ENCODE measurements at regions not wholly inside any gene's neighbourhood (a gene's known extent, or its start where the extent isn't known, plus 50 kb on each side); places are given as distances from the start of the nearest gene placed in this dataset.

DNA sequence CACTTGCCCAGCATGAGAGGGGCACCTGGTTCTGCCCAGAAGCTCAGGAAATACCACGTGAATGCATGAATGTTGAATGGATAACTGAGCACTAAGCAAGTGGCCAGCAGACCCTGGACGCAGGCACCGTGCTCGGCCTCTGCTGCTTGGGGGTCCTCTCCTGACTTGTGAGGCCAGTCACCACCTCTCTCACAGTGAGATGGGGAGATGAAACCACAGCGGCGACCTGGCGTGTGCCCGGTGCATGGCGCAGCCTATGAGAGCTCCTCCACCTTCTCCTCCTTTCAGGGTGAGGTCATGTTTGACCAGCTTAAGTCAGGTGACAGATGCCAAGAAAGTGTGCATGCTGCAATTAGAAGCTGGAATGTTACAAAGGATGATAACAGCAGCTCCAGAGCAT, 75.5 kb downstream of the HMX1 start:
- no peak for DNase-seq (ENCODE audit: low spot score)

DNA sequence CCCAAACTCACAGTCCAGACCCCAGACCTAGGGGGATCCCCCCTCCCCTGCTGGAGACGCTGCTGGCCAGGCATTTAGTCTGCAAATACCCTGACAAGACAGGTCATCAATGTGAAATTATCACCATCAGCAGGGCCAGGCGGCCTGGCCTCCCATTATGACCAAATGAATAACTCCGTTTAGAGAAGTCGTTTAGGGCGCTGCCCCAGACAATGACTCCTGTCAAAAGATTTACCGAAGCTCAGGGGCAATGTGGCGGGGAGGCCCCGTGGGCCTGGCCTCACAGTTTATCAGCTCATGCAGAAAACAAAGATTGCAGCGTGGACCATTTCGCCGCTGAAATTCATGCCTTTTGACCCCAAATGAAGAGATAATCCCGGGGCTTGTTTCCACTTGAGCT, 76.5 kb downstream of the HMX1 start:
- DNase-seq (ENCODE audit: low spot score): no peak

DNA sequence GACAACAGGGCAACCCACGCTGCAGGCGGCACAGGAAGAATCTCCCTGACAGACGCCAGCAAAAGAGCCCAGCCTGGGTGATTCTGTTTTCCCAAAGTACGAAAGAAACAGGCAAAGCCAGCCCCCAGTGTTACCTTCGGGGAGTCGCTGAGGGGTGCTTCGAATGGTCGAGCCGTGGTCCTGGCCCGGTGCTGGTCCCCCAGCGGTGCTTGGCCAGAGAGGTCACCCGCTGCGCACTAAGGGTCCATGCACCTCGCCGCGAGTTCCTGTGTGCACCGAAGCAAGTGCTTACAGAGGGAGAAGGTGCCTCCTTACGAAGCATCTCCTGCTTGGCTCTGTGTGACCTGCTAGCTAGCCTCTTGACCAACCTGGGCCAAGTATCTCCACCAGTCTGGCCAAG, 77.1 kb downstream of the HMX1 start:
- no peak for DNase-seq (ENCODE audit: low spot score)

DNA sequence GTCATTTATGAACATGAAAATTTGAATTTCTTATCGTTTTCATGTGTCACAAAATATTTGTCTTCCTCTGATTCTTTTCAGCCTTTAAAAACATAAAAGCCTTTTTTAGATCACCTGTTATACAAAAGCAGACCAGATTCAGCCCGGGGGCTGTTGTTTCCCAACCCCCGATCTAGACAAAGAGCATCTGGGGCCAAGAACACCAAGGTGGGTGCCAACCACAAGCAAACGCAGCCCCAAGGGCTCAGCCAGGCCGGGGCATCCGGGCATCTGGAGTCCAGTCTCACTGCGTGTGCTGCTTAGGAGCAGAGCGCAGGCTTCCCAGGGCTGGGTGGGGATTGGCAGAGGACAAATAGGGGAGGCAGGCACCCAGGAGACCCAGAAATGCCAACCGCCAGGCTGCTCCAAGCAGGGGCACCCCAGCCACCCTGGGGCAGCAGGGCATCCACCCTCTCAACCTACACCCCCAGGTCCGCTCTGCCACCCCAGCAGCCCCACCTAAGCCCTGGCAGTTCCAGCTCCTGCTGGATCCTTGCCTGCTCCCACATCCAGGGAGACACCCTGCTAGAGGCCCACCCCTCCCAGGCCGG, 78.0 kb downstream of the HMX1 start:
- DNase-seq (ENCODE audit: low spot score): no peak

DNA sequence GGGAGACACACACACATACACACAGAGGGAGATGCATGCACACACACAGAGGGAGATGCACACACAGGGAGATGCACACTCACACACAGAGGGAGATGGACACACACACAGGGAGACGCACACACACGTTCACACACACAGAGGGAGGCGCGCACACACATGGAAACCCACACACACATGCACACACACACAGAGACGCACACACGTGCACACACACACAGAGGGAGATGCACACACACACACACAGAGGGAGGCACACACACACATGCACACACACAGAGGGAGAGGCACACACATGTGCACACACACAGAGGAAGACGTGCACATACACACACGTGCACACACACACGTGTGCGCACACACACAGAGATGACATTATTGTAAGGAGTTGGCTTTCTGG, 79.1 kb downstream of the HMX1 start:
- no peak for DNase-seq (ENCODE audit: low spot score)

DNA sequence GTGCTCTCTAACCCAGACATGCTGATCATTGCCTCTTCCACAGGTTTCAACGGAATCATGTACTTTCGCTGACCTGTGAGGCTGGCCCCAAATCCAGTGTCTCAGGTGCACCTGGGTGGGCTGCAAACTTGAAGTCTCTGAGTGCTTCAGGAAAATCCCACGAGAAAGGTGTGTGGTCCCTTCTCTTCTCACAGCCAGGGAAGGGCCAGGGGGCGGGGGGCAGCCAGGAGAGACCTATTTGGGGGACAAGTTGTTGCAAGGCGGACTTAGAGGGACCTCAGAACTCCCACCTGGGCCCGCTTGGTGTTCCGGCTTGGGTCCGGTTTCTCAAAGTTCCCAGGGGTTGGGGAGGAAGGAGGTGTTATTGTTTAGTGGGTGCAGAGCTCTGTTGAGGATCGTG, 80.0 kb downstream of the HMX1 start:
- no peak for DNase-seq (ENCODE audit: low spot score)

DNA sequence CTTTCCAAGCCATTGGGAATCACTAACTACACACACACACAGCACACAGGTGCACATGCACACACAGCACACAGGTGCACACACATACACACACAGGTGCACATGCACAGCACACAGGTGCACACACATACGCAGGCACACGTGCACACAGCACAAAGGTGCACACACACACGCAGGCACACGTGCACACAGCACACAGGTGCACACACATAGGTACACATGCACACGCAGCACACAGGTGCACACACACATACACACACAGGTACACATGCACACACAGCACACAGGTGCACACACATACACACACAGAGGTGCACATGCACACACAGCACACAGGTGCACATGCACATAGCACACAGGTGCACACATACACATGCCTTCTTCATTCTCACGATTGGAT, 80.9 kb downstream of the HMX1 start:
- no peak for DNase-seq (ENCODE audit: low spot score)

DNA sequence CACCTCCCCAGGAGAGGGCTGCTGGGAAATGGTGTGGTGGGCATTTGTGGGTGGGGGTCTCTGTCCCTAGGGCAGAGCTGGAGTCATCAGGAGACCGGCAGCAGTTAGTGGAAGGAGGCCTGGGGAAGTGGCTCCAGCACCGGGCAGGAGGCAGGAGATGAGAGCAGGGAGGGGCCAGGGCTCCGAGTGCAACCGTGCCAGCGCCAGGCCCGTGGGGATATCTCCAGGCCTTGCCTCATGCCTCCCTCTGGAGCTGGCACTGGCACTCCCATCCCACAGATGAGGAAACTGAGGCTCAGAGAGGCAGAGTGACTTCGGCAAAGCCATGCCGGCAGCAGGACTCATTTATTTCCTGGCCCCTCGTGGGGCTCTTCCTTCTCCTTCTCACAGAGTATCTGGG, 83.5 kb downstream of the HMX1 start:
- no peak for DNase-seq (ENCODE audit: low spot score)

DNA sequence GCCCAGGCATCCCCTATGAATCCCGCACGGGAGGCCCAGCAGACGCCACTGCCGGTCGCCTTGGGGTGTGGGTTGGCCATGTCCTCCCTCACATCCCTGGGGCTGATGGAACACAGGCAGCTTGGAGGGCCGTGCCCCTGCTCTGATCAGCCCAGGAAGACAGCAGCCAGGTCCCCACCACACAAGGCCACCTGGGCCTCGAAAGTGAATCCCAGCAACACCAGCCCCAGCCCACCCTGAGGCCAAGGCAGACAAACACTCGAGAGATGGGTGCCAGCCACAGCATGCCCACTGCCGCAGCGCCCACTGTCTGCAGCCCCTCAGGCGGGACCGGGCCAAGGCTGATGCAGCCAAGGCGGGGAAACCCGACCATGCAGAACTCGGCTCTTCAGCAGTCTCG, 85.5 kb downstream of the HMX1 start:
- DNase-seq (ENCODE audit: low spot score): no peak

DNA sequence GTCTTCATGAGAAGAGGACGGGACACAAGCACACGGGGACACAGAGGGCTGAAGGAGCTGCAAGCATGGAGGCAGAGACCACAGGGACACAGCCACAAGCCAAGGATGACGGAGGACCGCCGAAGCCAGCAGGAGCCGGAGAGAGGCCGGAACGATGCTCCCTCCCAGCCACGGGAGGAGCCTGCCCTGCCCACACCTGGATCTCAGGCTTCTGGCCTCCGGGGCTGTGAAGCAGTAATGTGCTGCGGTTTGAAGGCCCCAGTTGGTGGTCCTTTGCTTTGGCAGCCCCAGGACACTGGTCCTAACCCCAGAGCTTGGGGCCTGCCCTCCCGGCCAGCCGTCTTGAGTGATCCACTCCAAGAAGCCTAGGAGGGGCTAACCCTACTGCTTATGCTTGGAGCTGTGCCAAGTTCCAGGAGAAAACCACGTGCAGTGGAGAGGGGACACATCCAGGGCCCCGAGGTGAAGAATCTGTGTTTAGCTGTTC, 85.9 kb downstream of the HMX1 start:
- DNase-seq (ENCODE audit: low spot score): no peak

DNA sequence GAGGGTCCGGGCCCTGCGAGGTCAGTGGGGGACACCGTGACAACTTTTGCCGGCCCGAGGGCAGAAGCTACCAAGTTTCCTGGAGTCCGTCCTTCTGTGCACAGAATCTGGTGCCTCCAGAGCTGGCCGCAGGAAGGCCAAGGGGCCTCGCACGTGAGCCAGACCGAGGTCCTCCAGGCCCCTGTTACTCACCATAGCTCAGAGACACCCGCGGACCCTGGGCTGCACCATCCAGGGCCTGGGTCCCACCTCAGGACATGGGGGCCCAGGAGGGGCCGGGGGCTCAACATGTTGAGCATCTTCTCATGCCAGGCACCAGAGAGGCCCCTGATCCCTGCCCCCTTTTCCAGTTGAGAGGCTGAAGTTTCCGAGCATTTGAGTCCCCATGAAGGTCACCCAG, 87.9 kb downstream of the HMX1 start:
- no peak for DNase-seq (ENCODE audit: low spot score)

DNA sequence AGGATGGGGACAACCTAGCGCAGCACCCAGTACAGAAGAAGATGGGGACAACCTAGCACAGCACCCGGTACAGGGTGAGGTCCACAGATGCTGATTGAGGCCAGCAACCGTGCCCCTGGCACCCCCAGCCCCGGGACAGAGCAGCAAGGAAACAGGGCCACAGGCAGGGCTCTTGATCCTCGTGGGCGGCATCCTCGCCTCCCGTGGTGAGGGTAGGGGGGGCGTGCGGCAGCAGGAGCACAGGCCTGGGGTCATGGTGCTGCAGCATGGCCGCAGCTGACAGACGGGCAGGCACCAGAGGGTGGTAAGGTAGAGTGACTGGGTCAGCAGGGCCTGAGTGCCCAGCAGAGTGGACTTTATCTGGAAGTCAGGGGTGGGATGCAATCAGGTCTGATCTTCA, 89.5 kb downstream of the HMX1 start:
- DNase-seq (ENCODE audit: low spot score): no peak

DNA sequence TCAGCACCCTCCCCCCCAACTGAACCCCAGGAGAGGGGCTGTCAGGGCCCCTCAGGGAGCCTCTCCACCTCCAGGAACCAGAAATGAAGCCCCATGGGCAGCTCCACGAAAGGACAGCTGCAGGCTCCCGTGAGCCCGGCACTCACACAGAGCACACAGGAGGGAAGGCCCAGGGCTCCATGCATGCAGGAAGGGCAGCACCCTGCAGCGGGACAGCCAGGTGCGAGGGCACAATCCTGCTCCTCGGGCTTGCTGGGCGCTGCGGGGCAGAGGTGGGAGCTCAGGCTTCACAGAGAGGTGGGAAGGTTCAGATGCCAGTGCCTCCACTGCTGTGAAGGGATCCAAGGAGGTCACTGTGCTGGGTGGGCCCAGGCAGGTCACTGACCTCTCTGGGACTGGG, 90.0 kb downstream of the HMX1 start:
- no peak for DNase-seq (ENCODE audit: low spot score)

DNA sequence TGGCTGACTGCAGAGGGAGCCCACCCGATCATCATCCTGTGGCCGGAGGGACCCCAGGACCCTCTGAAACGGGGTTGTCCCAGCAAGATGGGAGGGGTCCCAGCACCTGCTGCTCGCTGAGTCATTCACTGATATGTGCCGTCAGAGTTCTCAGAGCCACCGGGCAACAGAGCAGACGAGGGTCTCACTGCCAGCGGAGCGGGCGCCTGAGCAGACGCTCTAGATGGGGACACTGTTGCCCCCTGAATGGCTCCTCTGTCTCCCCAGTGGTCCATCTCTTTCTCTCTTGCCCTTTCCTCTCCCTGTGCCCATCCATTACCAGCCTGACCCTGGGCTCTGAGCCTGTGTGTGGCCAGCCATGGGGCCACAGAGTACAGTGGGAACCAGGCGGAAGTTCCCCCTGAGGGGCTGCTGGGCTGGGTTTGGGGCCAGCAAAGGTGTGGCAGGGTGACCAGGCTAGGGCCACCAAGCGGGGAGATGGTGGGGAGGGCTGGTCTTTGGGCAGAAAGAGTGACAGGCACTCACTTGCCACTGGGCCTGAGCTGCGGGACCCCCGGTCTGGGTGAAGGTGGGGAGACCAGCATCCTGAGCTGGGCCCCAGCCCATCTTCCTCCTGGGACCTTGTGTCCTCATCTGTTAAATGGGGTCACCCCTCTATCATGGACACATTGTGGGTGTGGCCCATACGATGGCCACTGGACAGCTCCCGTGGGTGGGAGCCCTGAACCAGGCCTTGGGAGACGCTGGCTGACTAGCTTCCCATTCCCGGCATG, 90.9 kb downstream of the HMX1 start:
- no peak for DNase-seq (ENCODE audit: low spot score)

DNA sequence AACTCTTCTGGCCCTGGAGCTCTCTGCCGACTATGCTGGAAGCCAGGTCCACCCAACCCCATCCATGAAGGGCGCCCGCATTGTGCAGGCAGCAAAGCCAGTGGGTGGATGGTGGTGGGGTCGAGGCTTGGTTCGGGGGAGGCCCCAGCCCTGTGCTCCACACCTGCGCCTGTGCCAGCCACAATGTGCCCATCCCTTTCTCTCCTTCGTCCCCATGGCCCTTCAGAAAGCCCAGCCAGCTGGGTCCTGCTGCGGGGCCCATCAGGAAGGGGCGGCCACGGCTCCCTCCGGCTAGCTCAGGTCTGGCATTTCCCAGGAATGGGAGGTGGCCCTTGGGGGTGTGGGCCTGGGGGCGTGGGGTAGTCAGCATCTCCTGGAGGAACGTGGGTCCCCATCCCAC, 91.6 kb downstream of the HMX1 start:
- DNase-seq (ENCODE audit: low spot score): no peak

DNA sequence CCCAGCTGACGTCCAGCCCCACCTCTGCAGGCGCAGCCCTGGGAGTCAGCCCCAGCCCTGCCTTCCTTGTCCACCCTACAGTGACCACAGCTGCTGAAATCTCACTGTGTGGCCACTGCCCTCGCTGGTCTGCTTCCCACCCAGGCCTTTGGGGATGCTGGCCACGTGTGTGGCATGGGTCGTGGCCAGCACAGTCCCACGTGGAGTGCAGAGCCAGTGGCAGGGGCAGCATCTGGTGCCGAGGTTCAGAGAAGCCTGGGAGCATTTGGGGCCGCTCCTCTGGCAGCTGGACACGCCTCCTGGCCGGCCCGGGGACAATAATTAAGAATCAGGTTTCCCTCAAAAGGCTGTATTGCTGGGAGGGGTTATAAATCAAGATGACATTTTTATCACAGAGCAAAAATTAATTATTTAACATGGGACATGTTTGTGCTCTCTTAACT, 92.1 kb downstream of the HMX1 start:
- no peak for DNase-seq (ENCODE audit: low spot score)

DNA sequence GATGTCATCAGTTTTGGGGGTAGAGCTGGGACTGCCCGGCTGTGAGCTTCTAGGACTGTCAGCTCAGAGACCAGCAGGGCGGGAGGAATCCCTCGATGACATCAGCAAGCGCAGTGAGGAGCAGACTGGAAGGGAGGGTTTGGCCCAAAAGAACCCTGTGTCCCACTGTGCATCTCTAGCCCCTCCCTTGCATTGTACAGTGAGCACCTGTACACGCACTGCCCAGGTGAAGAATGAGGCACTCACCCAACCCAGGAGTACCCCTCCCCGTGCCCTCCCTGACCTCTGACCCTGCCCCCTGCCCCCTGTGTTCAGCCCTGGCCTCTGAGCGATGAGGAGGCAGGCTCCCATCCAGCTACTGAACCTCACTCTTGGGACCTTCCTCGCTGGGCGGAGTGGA, 92.9 kb downstream of the HMX1 start:
- no peak for DNase-seq (ENCODE audit: low spot score)

DNA sequence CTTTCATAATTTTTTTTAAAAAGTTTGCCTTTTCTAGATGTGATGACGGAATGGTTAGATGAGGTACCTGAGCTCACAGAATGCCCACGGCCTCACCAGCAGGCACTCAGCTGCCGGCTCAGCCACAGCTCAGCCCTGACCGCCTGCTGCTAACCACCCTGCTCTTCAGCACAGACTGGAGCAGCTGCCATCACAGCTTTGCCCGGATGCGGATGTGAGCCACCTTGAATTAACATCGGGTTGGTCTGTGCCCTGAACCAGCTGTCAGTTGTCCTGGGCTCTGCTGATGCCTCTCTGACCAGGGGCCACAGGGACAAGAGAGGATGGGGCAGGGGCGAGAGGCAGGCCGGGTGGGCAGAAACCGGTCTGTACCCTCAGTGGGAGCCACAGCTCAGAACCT, 93.3 kb downstream of the HMX1 start:
- no peak for DNase-seq (ENCODE audit: low spot score)

DNA sequence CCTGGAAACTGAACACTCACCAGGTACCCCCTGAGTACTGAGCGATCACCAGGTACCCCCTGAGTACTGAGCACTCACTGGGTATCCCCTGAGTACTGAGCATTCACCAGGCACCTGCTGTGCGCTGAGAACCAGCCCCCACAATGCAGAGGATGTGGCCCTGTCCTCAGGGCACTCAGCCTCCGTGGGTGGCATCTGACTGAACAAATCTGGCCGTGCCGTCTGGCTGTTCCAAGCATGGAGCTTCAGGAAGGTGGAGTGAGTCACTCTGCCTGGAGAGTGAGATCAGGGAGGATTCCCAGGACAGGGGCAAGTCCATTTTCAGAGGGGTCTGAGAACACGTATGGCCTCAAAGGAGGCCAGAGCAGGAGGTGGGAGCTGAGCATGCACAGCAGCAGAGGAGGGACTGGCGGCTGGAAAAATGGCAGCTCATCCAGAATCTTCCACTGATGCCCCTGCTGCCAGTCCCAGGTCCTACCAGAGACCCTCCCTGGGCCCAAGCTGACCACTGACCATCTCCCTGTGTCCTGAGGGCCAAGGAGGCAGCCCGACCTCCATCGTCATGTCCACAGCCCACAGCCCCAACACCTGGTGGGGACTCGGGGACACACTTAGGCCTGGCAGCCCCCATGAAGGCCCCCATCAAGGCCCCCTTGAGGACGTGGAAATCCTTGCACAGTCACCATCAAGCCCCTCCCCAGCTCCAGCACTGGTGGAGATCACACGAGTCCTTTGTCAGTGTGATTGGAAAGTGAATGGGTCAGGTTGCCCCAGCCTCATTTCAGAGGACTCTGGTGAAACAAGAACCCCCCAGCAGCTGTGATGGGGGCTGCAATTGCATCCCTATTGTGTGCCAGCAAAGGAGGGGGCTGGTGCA, 94.1 kb downstream of the HMX1 start:
- no peak for DNase-seq (ENCODE audit: low spot score)

DNA sequence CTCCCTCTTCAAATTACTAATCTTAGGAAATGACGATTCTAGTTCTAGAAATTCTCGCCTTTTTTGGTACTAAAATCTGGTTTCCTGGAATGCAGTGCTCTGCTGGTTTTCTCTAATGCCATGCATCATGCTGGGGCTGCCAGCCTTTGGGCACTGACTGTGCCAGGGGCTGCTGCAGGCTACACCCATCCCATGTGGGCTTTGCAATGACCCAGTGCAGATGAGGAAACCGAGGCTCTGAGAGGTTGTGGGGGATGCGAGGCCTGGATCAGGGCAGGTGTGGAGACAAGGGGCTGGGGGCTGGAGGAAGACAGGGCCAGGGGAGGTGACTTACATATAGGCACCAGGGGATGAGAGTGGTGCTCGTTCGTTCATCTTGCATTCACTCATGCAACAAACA, 95.3 kb downstream of the HMX1 start:
- no peak for DNase-seq (ENCODE audit: low spot score)

DNA sequence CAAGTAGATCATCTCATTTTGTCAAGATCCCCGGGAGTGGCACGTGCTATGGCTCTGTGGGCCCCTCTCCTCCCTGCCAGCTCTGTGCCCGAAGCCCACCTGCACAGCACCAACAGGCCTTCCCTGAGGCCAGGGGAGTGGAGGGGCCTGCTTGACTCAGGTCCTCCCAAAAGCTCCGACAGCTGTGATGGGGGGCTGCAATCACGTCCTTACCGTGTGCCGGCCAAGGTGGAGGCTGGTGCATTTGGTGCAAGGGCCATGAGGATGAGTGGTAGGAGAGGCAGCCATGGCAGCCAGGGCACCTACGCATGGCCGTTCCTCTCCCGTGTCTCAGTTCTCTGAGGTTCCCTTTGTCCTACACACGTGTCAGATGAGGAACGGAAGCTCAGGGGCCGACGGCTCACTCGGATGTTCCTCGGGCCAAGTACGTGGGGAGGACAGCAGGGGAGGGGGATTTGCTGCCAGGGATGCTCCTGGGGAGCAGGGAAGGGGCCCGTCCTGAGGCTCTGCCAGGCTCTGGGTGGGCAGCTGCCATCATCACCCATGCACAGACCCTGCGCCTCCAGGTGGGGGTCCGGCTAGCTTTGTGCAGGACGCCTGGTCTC, 95.8 kb downstream of the HMX1 start:
- DNase-seq (ENCODE audit: low spot score): no peak

DNA sequence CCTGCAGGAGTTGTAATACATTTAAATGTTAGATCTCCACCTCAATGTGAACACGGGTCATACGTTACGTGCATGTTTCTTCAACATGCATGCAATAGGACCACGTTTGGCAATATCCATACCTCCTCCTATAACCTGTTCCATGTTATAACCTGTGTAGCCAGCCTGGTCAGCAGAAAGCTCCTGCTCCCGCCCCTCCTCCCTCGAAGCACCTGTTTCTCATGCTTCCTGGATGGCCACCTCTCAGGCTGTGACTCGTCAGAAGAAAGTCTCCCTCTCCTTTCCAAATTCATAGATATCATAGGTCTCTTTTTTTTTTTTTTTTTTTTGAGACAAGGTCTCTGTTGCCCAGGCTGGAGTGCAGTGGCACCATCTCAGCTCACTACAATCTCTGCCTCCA, 96.5 kb downstream of the HMX1 start:
- no peak for DNase-seq (ENCODE audit: low spot score)

DNA sequence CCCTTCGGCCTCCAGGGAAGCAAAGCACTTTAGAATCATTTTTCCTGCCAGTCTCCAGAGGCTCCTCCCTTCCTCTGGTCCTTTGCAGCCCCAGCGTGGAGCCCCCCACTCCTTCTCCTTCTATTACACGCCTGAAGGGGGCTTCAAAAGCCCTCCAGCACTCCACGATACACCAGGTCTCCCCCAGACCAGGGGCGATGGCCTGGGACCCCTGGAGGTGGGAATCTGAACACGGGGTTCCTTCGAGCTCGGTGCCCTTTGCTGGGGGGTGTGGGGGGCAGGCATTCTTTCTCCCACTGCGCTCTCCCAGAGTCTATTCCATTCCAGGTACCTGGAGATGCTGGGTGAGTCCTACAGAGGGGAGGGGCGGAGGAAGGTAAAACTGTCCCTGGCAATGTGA, 97.6 kb downstream of the HMX1 start:
- DNase-seq (ENCODE audit: low spot score): no peak

All from AG20443 (cell line).